CD4-positive, alpha-beta T cell treated with Interleukin-4 for 1 hour (primary cell): ENCODE measurements at regions not wholly inside any gene's neighbourhood (a gene's known extent, or its start where the extent isn't known, plus 50 kb on each side); places are given as distances from the start of the nearest gene placed in this dataset.

ENCODE experiments used
- DNase-seq, 2 donors: peaks; one replicate each; pipeline ENCODE4 v3.0.0-alpha.2; 2020 to 2022

GRCh38 chr1:221801251-221801661 is 59.4 kb upstream of the DUSP10 start:
- DNase-seq = no peak

- DNase-seq = peak in 1 of 2 donors; percentile 20
Observed at GRCh38 chr1:221800831-221801230, 58.9 kb upstream of the DUSP10 start.

- no peak for DNase-seq
Observed at GRCh38 chr1:221797506-221797905, 55.6 kb upstream of the DUSP10 start.

- DNase-seq = no peak
Observed at GRCh38 chr1:221796700-221797099, 54.8 kb upstream of the DUSP10 start.

- no peak for DNase-seq
Observed at GRCh38 chr1:221795380-221795779, 53.5 kb upstream of the DUSP10 start.

GRCh38 chr1:221794935-221795334 is 53.0 kb upstream of the DUSP10 start:
- DNase-seq = no peak

- DNase-seq = peak; percentile 52 to 57
Observed at GRCh38 chr1:221794079-221794670, 52.3 kb upstream of the DUSP10 start.

GRCh38 chr1:221793439-221794078 is 51.7 kb upstream of the DUSP10 start:
- peak; percentile 32 to 64 for DNase-seq

- no peak for DNase-seq
Observed at GRCh38 chr1:221791846-221792245, 50.0 kb upstream of the DUSP10 start.
